Liver (tissue), 8 donors: ENCODE measurements at regions not wholly inside any gene's neighbourhood (a gene's known extent, or its start where the extent isn't known, plus 50 kb on each side); places are given as distances from the start of the nearest gene placed in this dataset.

Experiments used
- DNase-seq: peaks from one replicate; pipeline ENCODE4 v3.0.0-alpha.2; 2017; ENCODE audit warnings: low spot score
- H3K27ac ChIP-seq, 2 donors: one replicate each; pipeline ENCODE4 v1.7.0; 2013; ENCODE audit warnings: inconsistent platforms in 2 of 2, low read length in 2 of 2, control low read depth in 1 of 2, low read depth in 1 of 2, mild to moderate bottlenecking in 1 of 2
- H3K27me3 ChIP-seq, 4 donors: one replicate each; pipeline versions ENCODE4 v1.6.1 to v1.7.0; 2013; ENCODE audit warnings: low read length in 3 of 4, inconsistent platforms in 1 of 4, mild to moderate bottlenecking in 1 of 4, moderate library complexity in 1 of 4; ENCODE audit not compliant: control insufficient read depth in 4 of 4, insufficient read depth in 4 of 4
- H3K36me3 ChIP-seq, 4 donors: one replicate each; pipeline versions ENCODE4 v1.6.1 to v1.7.0; 2013; ENCODE audit warnings: low read length in 3 of 4, mild to moderate bottlenecking in 3 of 4, low read depth in 1 of 4, moderate library complexity in 1 of 4; ENCODE audit not compliant: control insufficient read depth in 4 of 4, insufficient read depth in 3 of 4
- H3K4me1 ChIP-seq, 4 donors: one replicate each; pipeline versions ENCODE4 v1.6.1 to v1.7.0; 2013; ENCODE audit warnings: low read length in 3 of 4, mild to moderate bottlenecking in 3 of 4, moderate library complexity in 1 of 4; ENCODE audit not compliant: control insufficient read depth in 4 of 4, insufficient read depth in 4 of 4
- H3K4me3 ChIP-seq, 3 donors: one replicate each; pipeline versions ENCODE4 v1.6.1 to v1.7.0; 2013; ENCODE audit warnings: low read length in 3 of 3, control low read depth in 1 of 3, low read depth in 1 of 3, mild to moderate bottlenecking in 1 of 3
- H3K9ac ChIP-seq, 2 donors: one replicate each; pipeline ENCODE4 v1.7.0; 2013; ENCODE audit warnings: low read length in 2 of 2, mild to moderate bottlenecking in 2 of 2, moderate library complexity in 2 of 2, control low read depth in 1 of 2, low read depth in 1 of 2
- H3K9me3 ChIP-seq, 4 donors: one replicate each; pipeline versions ENCODE4 v1.6.1 to v1.7.0; 2013; ENCODE audit warnings: low read length in 3 of 4; ENCODE audit not compliant: control insufficient read depth in 4 of 4
- ATF3 ChIP-seq: IDR thresholded peaks from 2 replicates; pipeline ENCODE4 v1.6.1; 2016; ENCODE audit warnings: antibody characterized with exemption
- CTCF ChIP-seq: fragments of 150-350 bp; IDR thresholded peaks from 2 replicates; pipeline ENCODE4 v1.5.1; 2017; ENCODE audit warnings: improper control_type of control experiment, low read depth, low read length; ENCODE audit not compliant: missing input control
- EGR1 ChIP-seq, 2 donors: IDR thresholded peaks; 2 replicates each; pipeline ENCODE4 v1.6.1; 2016 to 2018; ENCODE audit warnings: antibody characterized with exemption in 2 of 2, low read depth in 2 of 2
- FOXA1 ChIP-seq: IDR thresholded peaks from 2 replicates; pipeline ENCODE4 v1.6.1; 2016; ENCODE audit warnings: antibody characterized with exemption
- FOXA2 ChIP-seq: IDR thresholded peaks from 2 replicates; pipeline ENCODE4 v1.6.1; 2016; ENCODE audit warnings: antibody characterized with exemption
- GABPA ChIP-seq, 2 donors: IDR thresholded peaks in 1 of 2; conservative IDR thresholded peaks in 1 of 2; 2 replicates each; pipeline ENCODE4 v1.6.1; 2016; ENCODE audit warnings: antibody characterized with exemption in 2 of 2, mild to moderate bottlenecking in 1 of 2, moderate library complexity in 1 of 2
- HNF4A ChIP-seq, 2 donors: conservative IDR thresholded peaks; 2 replicates each; pipeline ENCODE4 v1.6.1; 2016; ENCODE audit warnings: antibody characterized with exemption in 2 of 2, mild to moderate bottlenecking in 2 of 2
- HNF4G ChIP-seq: IDR thresholded peaks from 2 replicates; pipeline ENCODE4 v1.6.1; 2016; ENCODE audit warnings: antibody characterized with exemption
- JUND ChIP-seq, 2 donors: IDR thresholded peaks; 2 replicates each; pipeline ENCODE4 v1.6.1; 2016; ENCODE audit warnings: antibody characterized with exemption in 2 of 2
- MAX ChIP-seq: IDR thresholded peaks from 2 replicates; pipeline ENCODE4 v1.6.1; 2016; ENCODE audit warnings: antibody characterized with exemption
- NR2F2 ChIP-seq: IDR thresholded peaks from 2 replicates; pipeline ENCODE4 v1.6.1; 2016; ENCODE audit warnings: antibody characterized with exemption
- RAD21 ChIP-seq, 2 donors: IDR thresholded peaks; 2 replicates each; pipeline ENCODE4 v1.6.1; 2016; ENCODE audit warnings: antibody characterized with exemption in 2 of 2, mild to moderate bottlenecking in 2 of 2
- REST ChIP-seq: IDR thresholded peaks from 2 replicates; pipeline ENCODE4 v1.6.1; 2016; ENCODE audit warnings: antibody characterized with exemption, mild to moderate bottlenecking
- RXRA ChIP-seq, 2 donors: IDR thresholded peaks; 2 replicates each; pipeline ENCODE4 v1.6.1; 2017 to 2018; ENCODE audit warnings: antibody characterized with exemption in 2 of 2, mild to moderate bottlenecking in 1 of 2
- SP1 ChIP-seq: IDR thresholded peaks from 2 replicates; pipeline ENCODE4 v1.6.1; 2018; ENCODE audit warnings: antibody characterized with exemption, mild to moderate bottlenecking
- TAF1 ChIP-seq: conservative IDR thresholded peaks from 2 replicates; pipeline ENCODE4 v1.6.1; 2016; ENCODE audit warnings: antibody characterized with exemption, mild to moderate bottlenecking
- YY1 ChIP-seq: IDR thresholded peaks from 2 replicates; pipeline ENCODE4 v1.6.1; 2016; ENCODE audit warnings: antibody characterized with exemption, mild to moderate bottlenecking
- ZBTB33 ChIP-seq: IDR thresholded peaks from 2 replicates; pipeline ENCODE4 v1.6.1; 2016; ENCODE audit warnings: antibody characterized with exemption
- WGBS: extraction: QIAGEN DNeasy Blood & Tissue Kit; methylation state at CpG from one replicate; pipeline ENCODE4 v1.1.7; 2013; 5-methylcytosine and 5-hydroxymethylcytosine counted together
- donor health status: healthy.
- donor health status: healthy.
- donor health status: healthy.
- donor health status: healthy.
- donor health status: healthy.

GRCh38 chr2:193539188-193539587, 1344.5 kb upstream of the TMEFF2 start:
- Histone ChIP-seq H3K36me3 (no peaks in the 10 kb centered on the region), H3K27ac (no peak overlapping the region), H3K4me1 (no peaks in the 10 kb centered on the region), H3K9me3 (no peaks in the 10 kb centered on the region), H3K27me3 (no peaks in the 10 kb centered on the region), H3K4me3 (no peak overlapping the region), H3K9ac (no peak overlapping the region)
- DNase-seq: no peak
- TF ChIP-seq FOXA2 (no peak), EGR1 (IDR thresholded peaks at IDR 0.05; ENCODE audit: low read depth in 2 of 2) (no peak), RXRA (IDR thresholded peaks at IDR 0.05) (no peak), RAD21 (IDR thresholded peaks at IDR 0.05) (no peak), MAX (no peak), JUND (IDR thresholded peaks at IDR 0.05) (no peak), NR2F2 (no peak), HNF4A (conservative IDR thresholded peaks at IDR 0.05) (no peak)

GRCh38 chr2:193538061-193538460, 1343.3 kb upstream of the TMEFF2 start:
- H3K9ac ChIP-seq: no peak overlapping the region
- no peaks in the 10 kb centered on the region for H3K4me1 ChIP-seq
- 95% methylated on average over 2 of the region's 2 CpGs for WGBS

More at GRCh38 chr2:193538061-193538460, 1343.3 kb upstream of the TMEFF2 start:
- DNase-seq: no peak
- no peaks in the 10 kb centered on the region for H3K36me3 ChIP-seq
- no peak overlapping the region for H3K27ac ChIP-seq
- no peak for TF ChIP-seq JUND (IDR thresholded peaks at IDR 0.05)
- no peak for TF ChIP-seq GABPA (IDR thresholded peaks at IDR 0.05 in 1 of 2, conservative IDR thresholded peaks at IDR 0.05 in 1 of 2)
- TF ChIP-seq CTCF: no peak
- no peak for TF ChIP-seq HNF4G
- TF ChIP-seq YY1: no peak
- no peak for TF ChIP-seq ATF3
- TF ChIP-seq RAD21 (IDR thresholded peaks at IDR 0.05): no peak
- no peak for TF ChIP-seq REST
- TF ChIP-seq FOXA2: no peak
- no peak for TF ChIP-seq FOXA1
- no peak for TF ChIP-seq RXRA (IDR thresholded peaks at IDR 0.05)
- no peak for TF ChIP-seq ZBTB33
- TF ChIP-seq NR2F2: no peak
- no peak for TF ChIP-seq EGR1 (IDR thresholded peaks at IDR 0.05; ENCODE audit: low read depth in 2 of 2)
- TF ChIP-seq HNF4A (conservative IDR thresholded peaks at IDR 0.05): no peak
- no peak for TF ChIP-seq MAX
- TF ChIP-seq TAF1: no peak
- TF ChIP-seq SP1: no peak
- H3K4me3 ChIP-seq: no peak overlapping the region
- no peaks in the 10 kb centered on the region for H3K9me3 ChIP-seq
- H3K27me3 ChIP-seq: no peaks in the 10 kb centered on the region
